ENCODE measurements at regions not wholly inside any gene's neighbourhood (a gene's known extent, or its start where the extent isn't known, plus 50 kb on each side); places are given as distances from the start of the nearest gene placed in this dataset.

- no peak for DNase-seq (ENCODE audit: low spot score)
Observed at GRCh38 chr5:82699737-82700136, 377.5 kb downstream of the TMEM167A start.

GRCh38 chr5:82698026-82698425 lies 379.2 kb downstream of the TMEM167A start:
- DNase-seq (ENCODE audit: low spot score) = no peak

DNA sequence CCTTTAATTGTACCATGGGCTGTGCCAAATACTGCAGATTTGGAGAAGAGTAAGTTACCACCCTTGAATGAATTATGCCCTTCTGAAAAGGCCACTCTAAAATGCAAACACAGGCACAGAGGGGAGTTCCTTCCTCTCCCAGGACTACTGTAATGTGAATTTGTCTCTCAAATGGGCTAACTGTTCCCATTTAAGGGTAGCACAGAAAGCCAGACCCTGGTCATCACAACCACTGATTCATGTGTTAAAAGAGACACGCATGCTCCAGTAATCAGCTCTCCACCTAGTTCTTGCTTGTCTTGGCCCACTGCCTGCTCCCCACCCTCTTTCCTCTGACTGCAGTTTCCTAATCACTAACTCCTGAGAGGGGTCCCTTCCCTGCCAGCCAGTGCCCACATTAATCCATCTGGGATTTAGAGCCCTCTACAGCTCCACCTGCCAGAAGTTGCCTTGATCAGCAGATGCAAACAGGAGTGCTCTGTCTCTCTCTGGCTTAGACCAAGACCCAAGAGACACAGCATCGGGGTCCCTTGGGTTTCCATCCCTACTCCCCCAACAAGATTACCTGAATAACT lies 382.4 kb downstream of the TMEM167A start:
- DNase-seq (ENCODE audit: low spot score) = no peak

DNA sequence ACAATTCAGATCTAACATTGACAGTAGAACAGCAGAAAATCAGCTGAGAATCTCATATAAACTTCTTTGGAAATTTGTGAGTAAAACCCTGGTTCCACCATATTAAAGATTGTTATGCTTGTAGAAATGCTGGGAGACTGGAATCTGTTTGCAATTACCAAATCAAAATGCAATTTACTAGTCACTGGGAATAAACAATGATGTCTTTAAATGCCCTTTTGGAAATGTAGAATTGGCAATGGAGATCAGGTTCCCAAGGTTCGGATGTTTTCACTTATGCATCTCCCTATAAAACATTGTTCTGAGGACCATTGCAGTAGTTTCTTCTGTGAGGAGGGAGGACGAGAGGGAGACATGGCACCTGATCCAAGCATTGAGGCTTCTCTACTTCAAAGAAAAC lies 384.4 kb downstream of the TMEM167A start:
- no peak for DNase-seq (ENCODE audit: low spot score)

DNA sequence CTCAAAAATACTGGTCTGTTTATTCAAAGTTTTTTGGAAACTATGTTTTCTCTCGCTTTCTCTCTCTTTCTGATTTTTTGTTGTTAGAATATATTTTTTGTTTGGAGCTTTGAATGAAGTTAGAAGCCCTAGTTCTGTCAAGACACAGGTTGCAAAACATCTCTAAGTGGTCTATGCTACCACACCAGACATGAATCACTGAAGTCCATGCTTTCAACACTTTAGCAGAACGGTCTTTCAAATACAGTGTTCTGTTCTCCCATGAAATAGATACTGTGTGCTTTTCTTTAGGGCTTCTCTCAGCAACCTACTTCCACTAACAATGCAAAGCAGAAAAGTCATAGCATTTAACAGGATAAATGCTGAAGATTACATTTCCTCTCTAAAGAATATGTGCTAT lies 392.5 kb downstream of the TMEM167A start:
- DNase-seq (ENCODE audit: low spot score) = no peak

- no peak for DNase-seq (ENCODE audit: low spot score)
Observed at GRCh38 chr5:82684165-82684564, 393.0 kb downstream of the TMEM167A start.

DNA sequence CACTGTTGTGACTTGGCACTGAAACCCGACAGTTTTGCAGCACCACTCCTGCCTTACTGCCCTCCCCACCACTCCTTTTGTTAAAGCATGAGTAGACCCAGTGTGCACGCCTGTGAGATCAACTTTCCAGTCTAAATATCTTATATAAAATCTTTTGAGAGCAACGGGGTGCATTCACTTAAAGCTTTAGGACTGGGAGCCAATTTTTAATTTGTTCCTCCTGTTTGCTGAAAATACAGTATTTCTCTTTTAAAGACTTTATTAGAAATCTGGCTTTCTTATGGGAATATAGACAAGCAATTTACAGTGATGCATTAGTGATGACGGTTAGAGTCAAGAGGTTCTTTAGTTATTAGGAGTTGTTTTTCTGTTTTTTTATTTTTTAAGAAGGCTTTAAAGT lies 397.5 kb downstream of the TMEM167A start:
- DNase-seq (ENCODE audit: low spot score) = no peak

DNA sequence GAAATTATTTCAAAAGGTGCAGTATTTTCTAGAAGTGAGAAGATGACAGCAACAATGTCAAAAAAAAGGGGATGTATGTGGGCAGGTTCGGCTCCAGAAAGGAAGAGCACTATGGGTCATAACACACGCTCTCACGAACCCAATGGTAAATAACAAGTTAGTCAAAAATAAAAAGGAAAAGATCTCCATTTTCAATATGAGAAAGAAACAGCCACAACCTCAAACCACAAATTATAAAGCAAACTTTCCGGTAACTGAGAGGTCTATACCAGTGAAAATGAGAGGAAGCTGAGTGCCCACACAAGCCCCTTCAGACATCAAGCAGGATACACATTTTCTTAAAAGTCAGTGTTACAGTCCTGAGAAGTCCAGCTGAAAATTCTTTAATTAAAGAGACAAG lies 398.5 kb upstream of the RPS23 start:
- no peak for DNase-seq (ENCODE audit: low spot score)

- DNase-seq (ENCODE audit: low spot score) = no peak
Observed at GRCh38 chr5:82674671-82675070, 396.5 kb upstream of the RPS23 start.

GRCh38 chr5:82673057-82673809 lies 395.1 kb upstream of the RPS23 start:
- no peak for DNase-seq (ENCODE audit: low spot score)

DNA sequence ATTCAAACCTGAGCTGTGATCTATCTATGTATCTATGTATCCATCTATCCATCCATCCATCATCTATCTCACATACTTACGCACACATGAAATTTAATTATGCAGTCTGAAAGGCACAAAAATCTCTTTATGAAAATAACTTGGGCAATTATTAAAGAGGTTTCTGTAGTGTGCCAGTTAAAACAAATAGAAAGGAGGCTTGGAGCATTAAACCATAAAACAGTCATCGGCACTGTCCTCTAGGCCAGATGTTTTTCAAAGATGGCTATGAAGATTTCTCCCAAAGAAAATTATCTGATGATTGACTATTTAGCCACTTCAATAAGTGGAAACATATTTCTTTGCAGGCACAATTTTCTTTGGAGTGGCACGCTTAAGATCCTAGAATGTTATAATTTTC lies 392.5 kb upstream of the RPS23 start:
- no peak for DNase-seq (ENCODE audit: low spot score)

- no peak for DNase-seq (ENCODE audit: low spot score)
Observed at GRCh38 chr5:82669720-82670119, 391.6 kb upstream of the RPS23 start.

- DNase-seq (ENCODE audit: low spot score) = no peak
Observed at GRCh38 chr5:82666312-82666711, 388.2 kb upstream of the RPS23 start.

- no peak for DNase-seq (ENCODE audit: low spot score)
Observed at GRCh38 chr5:82664732-82665131, 386.6 kb upstream of the RPS23 start.

GRCh38 chr5:82663225-82663624 lies 385.1 kb upstream of the RPS23 start:
- DNase-seq (ENCODE audit: low spot score) = no peak

DNA sequence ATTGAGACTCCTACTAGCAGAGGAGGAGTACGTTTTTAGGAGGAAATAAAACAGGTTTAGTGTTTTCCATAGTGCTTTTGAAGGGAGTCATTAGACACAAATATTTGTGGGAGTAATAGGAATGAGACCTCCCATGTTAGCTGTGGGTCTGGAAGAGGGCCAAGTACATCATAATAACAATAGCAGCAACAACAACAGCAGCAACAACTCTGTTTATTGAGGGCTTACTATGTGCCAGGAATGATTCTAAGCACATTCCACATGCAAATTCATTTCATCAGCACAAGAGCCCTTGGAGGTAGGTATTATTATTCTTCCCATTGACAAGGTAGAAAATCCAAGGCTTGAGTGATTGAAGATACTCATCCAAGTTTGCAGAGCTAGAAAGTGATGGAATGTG lies 384.2 kb upstream of the RPS23 start:
- no peak for DNase-seq (ENCODE audit: low spot score)

- DNase-seq (ENCODE audit: low spot score) = no peak
Observed at GRCh38 chr5:82661933-82662332, 383.8 kb upstream of the RPS23 start.

DNA sequence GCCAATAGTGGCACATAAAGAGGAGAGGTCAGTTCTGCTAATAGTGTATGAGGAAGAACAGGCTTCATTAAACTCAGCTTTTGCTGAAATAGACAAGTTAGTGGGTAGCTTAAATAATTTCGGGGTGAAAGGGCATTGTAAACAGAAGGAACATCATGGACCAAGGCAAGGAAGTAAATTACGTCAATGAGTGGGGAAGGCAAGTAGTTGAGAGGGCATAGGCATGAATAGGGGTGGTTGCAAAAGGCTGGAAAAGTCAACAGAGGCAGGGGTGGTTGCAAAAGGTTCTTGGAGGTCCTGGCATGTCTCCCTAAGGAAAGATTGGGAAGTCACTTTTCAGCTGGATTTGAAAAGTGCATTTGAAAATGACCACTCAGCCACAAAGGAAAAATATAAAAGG lies 383.3 kb upstream of the RPS23 start:
- no peak for DNase-seq (ENCODE audit: low spot score)

- no peak for DNase-seq (ENCODE audit: low spot score)
Observed at GRCh38 chr5:82659115-82659514, 381.0 kb upstream of the RPS23 start.

- DNase-seq (ENCODE audit: low spot score) = no peak
Observed at GRCh38 chr5:82657033-82657699, 379.0 kb upstream of the RPS23 start.

GRCh38 chr5:82656341-82656761 lies 378.2 kb upstream of the RPS23 start:
- DNase-seq (ENCODE audit: low spot score) = no peak

GRCh38 chr5:82655078-82655477 lies 376.9 kb upstream of the RPS23 start:
- no peak for DNase-seq (ENCODE audit: low spot score)

DNA sequence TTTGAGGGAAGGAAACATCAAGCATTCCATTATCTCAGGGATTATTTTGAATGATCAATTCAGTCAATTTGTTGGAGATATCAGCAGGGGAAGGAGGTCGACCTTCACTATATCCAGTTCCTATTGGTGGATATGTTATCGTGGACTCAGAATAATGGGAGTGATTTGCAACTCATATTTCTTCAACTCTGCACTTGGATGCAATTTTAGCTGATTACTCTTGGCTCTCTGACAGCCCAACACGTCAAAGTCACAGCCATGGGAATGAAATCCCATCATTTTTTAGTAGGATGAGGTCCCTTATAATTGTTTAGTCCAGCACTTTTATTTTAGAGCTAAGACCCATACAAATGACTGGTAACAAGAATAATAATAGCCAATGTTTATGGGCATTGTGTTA lies 371.8 kb upstream of the RPS23 start:
- DNase-seq (ENCODE audit: low spot score) = no peak

DNA sequence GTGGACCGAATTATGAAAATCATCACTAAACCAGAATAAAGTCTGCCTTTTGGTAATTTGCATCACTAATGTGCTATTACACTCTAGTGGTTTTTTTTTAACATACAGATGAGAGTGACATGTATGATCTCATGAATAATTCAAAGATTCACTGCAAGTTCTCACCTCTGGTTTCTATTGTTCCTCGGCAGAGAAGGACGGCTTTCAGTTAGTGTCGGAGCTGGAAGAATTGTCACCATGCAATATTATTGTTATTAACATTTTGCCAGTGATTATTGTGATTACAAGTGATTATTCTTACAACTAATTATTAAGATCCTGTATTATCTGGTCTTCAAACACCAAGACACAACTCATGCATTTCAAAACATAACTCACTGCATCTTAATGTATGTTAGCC lies 366.6 kb upstream of the RPS23 start:
- no peak for DNase-seq (ENCODE audit: low spot score)

All from hematopoietic multipotent progenitor cell treated with erythropoietin and hydrocortisone succinate and interleukin-3 and kit ligand, for 17 days (in vitro differentiated cells).